ENCODE measurements at regions not wholly inside any gene's neighbourhood (a gene's known extent, or its start where the extent isn't known, plus 50 kb on each side); places are given as distances from the start of the nearest gene placed in this dataset.

GRCh38 chr13:72150502-72150901 lies 283.5 kb upstream of the DACH1 start:
- H3K9me3 Mint-ChIP-seq = peaks cover 0 to 21% (median 1%) of the 10 kb centered on the region in 7 donors
- no peaks in the 10 kb centered on the region for H3K9me3 ChIP-seq (ENCODE audit: control insufficient read depth in 2 of 2, low read length in 2 of 2)
- no peak overlapping the region for H3K27ac Mint-ChIP-seq
- ATAC-seq (ENCODE audit: low read depth in 2 of 2) (no peak), DNase-seq (no peak)
- H3K36me3 ChIP-seq (ENCODE audit: control insufficient read depth, insufficient read depth, low read length) = no peaks in the 10 kb centered on the region
- no peak overlapping the region for H3K4me3 Mint-ChIP-seq
- H3K27me3 Mint-ChIP-seq = no peaks in the 10 kb centered on the region
- H3K4me1 Mint-ChIP-seq = no peaks in the 10 kb centered on the region
- no peaks in the 10 kb centered on the region for H3K36me3 Mint-ChIP-seq
- H3K4me3 ChIP-seq (ENCODE audit: low read depth, low read length) = no peak overlapping the region
- H3K27me3 ChIP-seq (ENCODE audit: control insufficient read depth, insufficient read depth, low read length) = no peaks in the 10 kb centered on the region
- H3K27ac ChIP-seq (ENCODE audit: insufficient read depth, low read length, poor library complexity, severe bottlenecking) = no peak overlapping the region
- no peaks in the 10 kb centered on the region for H3K4me1 ChIP-seq (ENCODE audit: control insufficient read depth, insufficient read depth, low read length, poor library complexity, severe bottlenecking)

- ATAC-seq (ENCODE audit: low read depth in 2 of 2) (no peak), DNase-seq (no peak)
- Histone ChIP-seq H3K4me3 (ENCODE audit: low read depth, low read length) (no peak overlapping the region), H3K36me3 (ENCODE audit: control insufficient read depth, insufficient read depth, low read length) (no peaks in the 10 kb centered on the region), H3K4me1 (ENCODE audit: control insufficient read depth, insufficient read depth, low read length, poor library complexity, severe bottlenecking) (no peaks in the 10 kb centered on the region), H3K27ac (ENCODE audit: insufficient read depth, low read length, poor library complexity, severe bottlenecking) (no peak overlapping the region), H3K9me3 (ENCODE audit: control insufficient read depth in 2 of 2, low read length in 2 of 2) (no peaks in the 10 kb centered on the region), H3K27me3 (ENCODE audit: control insufficient read depth, insufficient read depth, low read length) (no peaks in the 10 kb centered on the region)
- Mint-ChIP-seq H3K4me3 (no peak overlapping the region), H3K9me3 (peaks cover 0 to 17% (median 1%) of the 10 kb centered on the region in 7 donors), H3K4me1 (no peaks in the 10 kb centered on the region), H3K36me3 (no peaks in the 10 kb centered on the region), H3K27ac (no peak overlapping the region), H3K27me3 (no peaks in the 10 kb centered on the region)
Measured at GRCh38 chr13:72149701-72150100, 282.7 kb upstream of the DACH1 start.

GRCh38 chr13:72146816-72147215 lies 279.8 kb upstream of the DACH1 start:
- Histone ChIP-seq H3K9me3 (ENCODE audit: control insufficient read depth in 2 of 2, low read length in 2 of 2) (peaks cover 0 to 2% of the 10 kb centered on the region in 2 experiments), H3K27me3 (ENCODE audit: control insufficient read depth, insufficient read depth, low read length) (no peaks in the 10 kb centered on the region), H3K4me3 (ENCODE audit: low read depth, low read length) (no peak overlapping the region), H3K4me1 (ENCODE audit: control insufficient read depth, insufficient read depth, low read length, poor library complexity, severe bottlenecking) (no peaks in the 10 kb centered on the region), H3K27ac (ENCODE audit: insufficient read depth, low read length, poor library complexity, severe bottlenecking) (no peak overlapping the region), H3K36me3 (ENCODE audit: control insufficient read depth, insufficient read depth, low read length) (no peaks in the 10 kb centered on the region)
- Mint-ChIP-seq H3K27me3 (peaks cover 4% of the 10 kb centered on the region), H3K36me3 (no peaks in the 10 kb centered on the region), H3K4me1 (no peaks in the 10 kb centered on the region), H3K9me3 (peaks cover 0 to 19% (median 3%) of the 10 kb centered on the region in 7 donors), H3K27ac (no peak overlapping the region), H3K4me3 (no peak overlapping the region)
- DNase-seq (no peak), ATAC-seq (ENCODE audit: low read depth in 2 of 2) (no peak)

- no peaks in the 10 kb centered on the region for H3K36me3 Mint-ChIP-seq
- H3K27me3 Mint-ChIP-seq = peaks cover 4% of the 10 kb centered on the region
- H3K4me3 ChIP-seq (ENCODE audit: low read depth, low read length) = no peak overlapping the region
- H3K27me3 ChIP-seq (ENCODE audit: control insufficient read depth, insufficient read depth, low read length) = no peaks in the 10 kb centered on the region
- no peak overlapping the region for H3K27ac ChIP-seq (ENCODE audit: insufficient read depth, low read length, poor library complexity, severe bottlenecking)
- H3K4me1 Mint-ChIP-seq = no peaks in the 10 kb centered on the region
- H3K27ac Mint-ChIP-seq = no peak overlapping the region
- no peak for ATAC-seq (ENCODE audit: low read depth in 2 of 2)
- H3K36me3 ChIP-seq (ENCODE audit: control insufficient read depth, insufficient read depth, low read length) = no peaks in the 10 kb centered on the region
- H3K4me3 Mint-ChIP-seq = no peak overlapping the region
- peaks cover 0 to 13% (median 3%) of the 10 kb centered on the region in 7 donors for H3K9me3 Mint-ChIP-seq
- peaks cover 0 to 2% of the 10 kb centered on the region in 2 experiments for H3K9me3 ChIP-seq (ENCODE audit: control insufficient read depth in 2 of 2, low read length in 2 of 2)
- DNase-seq = no peak
- no peaks in the 10 kb centered on the region for H3K4me1 ChIP-seq (ENCODE audit: control insufficient read depth, insufficient read depth, low read length, poor library complexity, severe bottlenecking)
Measured at GRCh38 chr13:72145383-72145782, 278.4 kb upstream of the DACH1 start.

- Histone ChIP-seq H3K4me3 (ENCODE audit: low read depth, low read length) (no peak overlapping the region), H3K27ac (ENCODE audit: insufficient read depth, low read length, poor library complexity, severe bottlenecking) (no peak overlapping the region), H3K27me3 (ENCODE audit: control insufficient read depth, insufficient read depth, low read length) (no peaks in the 10 kb centered on the region), H3K9me3 (ENCODE audit: control insufficient read depth in 2 of 2, low read length in 2 of 2) (peaks cover 0 to 2% of the 10 kb centered on the region in 2 experiments), H3K4me1 (ENCODE audit: control insufficient read depth, insufficient read depth, low read length, poor library complexity, severe bottlenecking) (no peaks in the 10 kb centered on the region), H3K36me3 (ENCODE audit: control insufficient read depth, insufficient read depth, low read length) (no peaks in the 10 kb centered on the region)
- no peaks in the 10 kb centered on the region for H3K4me1 Mint-ChIP-seq
- no peaks in the 10 kb centered on the region for H3K36me3 Mint-ChIP-seq
- peaks cover 4% of the 10 kb centered on the region for H3K27me3 Mint-ChIP-seq
- H3K9me3 Mint-ChIP-seq = peaks cover 0 to 13% (median 5%) of the 10 kb centered on the region in 7 donors
- ATAC-seq (ENCODE audit: low read depth in 2 of 2) = no peak
- H3K27ac Mint-ChIP-seq = peak overlapping the region in 1 of 3 donors; percentile 9
- H3K4me3 Mint-ChIP-seq = no peak overlapping the region
- DNase-seq = no peak
Measured at GRCh38 chr13:72144636-72145035, 277.6 kb upstream of the DACH1 start.

GRCh38 chr13:72141855-72142519 lies 275.0 kb upstream of the DACH1 start:
- Histone ChIP-seq H3K9me3 (ENCODE audit: control insufficient read depth in 2 of 2, low read length in 2 of 2) (peaks cover 0 to 2% of the 10 kb centered on the region in 2 experiments), H3K4me1 (ENCODE audit: control insufficient read depth, insufficient read depth, low read length, poor library complexity, severe bottlenecking) (no peaks in the 10 kb centered on the region), H3K36me3 (ENCODE audit: control insufficient read depth, insufficient read depth, low read length) (no peaks in the 10 kb centered on the region), H3K27ac (ENCODE audit: insufficient read depth, low read length, poor library complexity, severe bottlenecking) (no peak overlapping the region), H3K4me3 (ENCODE audit: low read depth, low read length) (no peak overlapping the region), H3K27me3 (ENCODE audit: control insufficient read depth, insufficient read depth, low read length) (no peaks in the 10 kb centered on the region)
- Mint-ChIP-seq H3K36me3 (no peaks in the 10 kb centered on the region), H3K27me3 (peaks cover 4% of the 10 kb centered on the region), H3K9me3 (peaks cover 0 to 8% (median 3%) of the 10 kb centered on the region in 7 donors), H3K27ac (no peak overlapping the region), H3K4me1 (no peaks in the 10 kb centered on the region), H3K4me3 (no peak overlapping the region)
- ATAC-seq (ENCODE audit: low read depth in 2 of 2) (no peak), DNase-seq (no peak)

- H3K27me3 ChIP-seq (ENCODE audit: control insufficient read depth, insufficient read depth, low read length) = no peaks in the 10 kb centered on the region
- H3K4me3 Mint-ChIP-seq = no peak overlapping the region
- H3K9me3 Mint-ChIP-seq = peaks cover 0 to 8% (median 4%) of the 10 kb centered on the region in 7 donors
- no peaks in the 10 kb centered on the region for H3K36me3 Mint-ChIP-seq
- no peak overlapping the region for H3K27ac ChIP-seq (ENCODE audit: insufficient read depth, low read length, poor library complexity, severe bottlenecking)
- H3K27ac Mint-ChIP-seq = no peak overlapping the region
- no peak overlapping the region for H3K4me3 ChIP-seq (ENCODE audit: low read depth, low read length)
- H3K4me1 ChIP-seq (ENCODE audit: control insufficient read depth, insufficient read depth, low read length, poor library complexity, severe bottlenecking) = no peaks in the 10 kb centered on the region
- ATAC-seq (ENCODE audit: low read depth in 2 of 2) (no peak), DNase-seq (no peak)
- H3K4me1 Mint-ChIP-seq = no peaks in the 10 kb centered on the region
- peaks cover 0 to 2% of the 10 kb centered on the region in 2 experiments for H3K9me3 ChIP-seq (ENCODE audit: control insufficient read depth in 2 of 2, low read length in 2 of 2)
- no peaks in the 10 kb centered on the region for H3K36me3 ChIP-seq (ENCODE audit: control insufficient read depth, insufficient read depth, low read length)
- peaks cover under 1% of the 10 kb centered on the region for H3K27me3 Mint-ChIP-seq
Measured at GRCh38 chr13:72139192-72139591, 272.2 kb upstream of the DACH1 start.

GRCh38 chr13:72132075-72132474 lies 265.1 kb upstream of the DACH1 start:
- no peak for ATAC-seq (ENCODE audit: low read depth in 2 of 2)
- peaks cover 0 to 3% of the 10 kb centered on the region in 2 experiments for H3K9me3 ChIP-seq (ENCODE audit: control insufficient read depth in 2 of 2, low read length in 2 of 2)
- no peak overlapping the region for H3K4me3 ChIP-seq (ENCODE audit: low read depth, low read length)
- no peaks in the 10 kb centered on the region for H3K27me3 ChIP-seq (ENCODE audit: control insufficient read depth, insufficient read depth, low read length)
- Mint-ChIP-seq H3K27ac (no peak overlapping the region), H3K4me1 (no peaks in the 10 kb centered on the region), H3K36me3 (no peaks in the 10 kb centered on the region), H3K9me3 (peaks cover 0 to 9% (median 3%) of the 10 kb centered on the region in 7 donors), H3K4me3 (no peak overlapping the region), H3K27me3 (no peaks in the 10 kb centered on the region)
- no peaks in the 10 kb centered on the region for H3K4me1 ChIP-seq (ENCODE audit: control insufficient read depth, insufficient read depth, low read length, poor library complexity, severe bottlenecking)
- no peak for DNase-seq
- H3K36me3 ChIP-seq (ENCODE audit: control insufficient read depth, insufficient read depth, low read length) = no peaks in the 10 kb centered on the region
- no peak overlapping the region for H3K27ac ChIP-seq (ENCODE audit: insufficient read depth, low read length, poor library complexity, severe bottlenecking)
